MM.1S (cell line): ENCODE measurements at regions not wholly inside any gene's neighbourhood (a gene's known extent, or its start where the extent isn't known, plus 50 kb on each side); places are given as distances from the start of the nearest gene placed in this dataset.

Experiments
- DNase-seq: peaks from one replicate; pipeline ENCODE4 v3.0.0-alpha.2; 2015
- H2AFZ ChIP-seq: fragments of 300-600 bp; sonication (generic); 2 replicates; pipeline ENCODE4 v1.6.0; 2016; ENCODE audit warnings: antibody characterized with exemption, low read length
- H3F3A ChIP-seq: fragments of 300-600 bp; sonication (generic); 2 replicates; pipeline ENCODE4 v1.6.1; 2016; ENCODE audit warnings: mild to moderate bottlenecking, antibody characterized with exemption, low read length, moderate library complexity, mixed read lengths; ENCODE audit not compliant: insufficient read depth
- H3K27ac ChIP-seq: fragments of 300-600 bp; sonication (generic); 2 replicates; pipeline ENCODE4 v1.5.1; 2016; ENCODE audit warnings: mild to moderate bottlenecking, low read length
- H3K27me3 ChIP-seq: fragments of 300-600 bp; sonication (generic); replicated peaks from 2 replicates; pipeline ENCODE4 v1.6.0; 2016; ENCODE audit warnings: low read length; ENCODE audit not compliant: insufficient read depth
- H3K36me3 ChIP-seq: fragments of 300-600 bp; sonication (generic); replicated peaks from 2 replicates; pipeline ENCODE4 v1.6.1; 2016; ENCODE audit warnings: mild to moderate bottlenecking, low read length, mixed read lengths; ENCODE audit not compliant: insufficient read depth
- H3K4me1 ChIP-seq: fragments of 300-600 bp; sonication (generic); 2 replicates; pipeline ENCODE4 v1.6.1; 2016; ENCODE audit warnings: low read length, mixed read lengths
- H3K4me2 ChIP-seq: fragments of 300-600 bp; sonication (generic); 2 replicates; pipeline ENCODE4 v1.6.0; 2016; ENCODE audit warnings: low read depth, low read length
- H3K4me3 ChIP-seq: fragments of 300-600 bp; sonication (generic); 2 replicates; pipeline ENCODE4 v1.5.1; 2016; ENCODE audit warnings: low read length, mixed read lengths
- H3K79me2 ChIP-seq: fragments of 300-600 bp; sonication (generic); 2 replicates; pipeline ENCODE4 v1.6.1; 2016; ENCODE audit warnings: mixed run types, low read length, mixed read lengths
- H3K9ac ChIP-seq: fragments of 300-600 bp; sonication (generic); 2 replicates; pipeline ENCODE4 v1.6.1; 2016; ENCODE audit warnings: low read length, mixed read lengths
- H3K9me2 ChIP-seq: fragments of 300-600 bp; sonication (generic); replicated peaks from 2 replicates; pipeline ENCODE4 v1.6.1; 2016; ENCODE audit warnings: mild to moderate bottlenecking, low read length, mixed read lengths; ENCODE audit not compliant: insufficient read depth
- H3K9me3 ChIP-seq: fragments of 300-600 bp; sonication (generic); replicated peaks from 2 replicates; pipeline ENCODE4 v1.6.1; 2016; ENCODE audit warnings: mild to moderate bottlenecking, low read length, mixed read lengths; ENCODE audit not compliant: insufficient read depth
- H4K20me1 ChIP-seq: fragments of 300-600 bp; sonication (generic); 2 replicates; pipeline ENCODE4 v1.6.1; 2016; ENCODE audit warnings: mild to moderate bottlenecking, low read length, moderate library complexity, mixed read lengths; ENCODE audit not compliant: insufficient read depth
- EZH2 ChIP-seq: fragments of 300-600 bp; sonication (generic); optimal IDR thresholded peaks from 2 replicates; pipeline ENCODE3; 2017; ENCODE audit warnings: low read depth, mild to moderate bottlenecking, antibody characterized with exemption, low read length, mixed read lengths
- EZH2phosphoT487 ChIP-seq: fragments of 300-600 bp; sonication (generic); IDR thresholded peaks from 2 replicates; pipeline ENCODE4 v1.6.1; 2018; ENCODE audit warnings: antibody characterized with exemption, low read length
- TF ChIP-seq, protein P1 (sequence below): fragments of 300-600 bp; sonication (generic); IDR thresholded peaks from 2 replicates; pipeline ENCODE4 v1.5.1; 2016; ENCODE audit warnings: antibody characterized with exemption, low read length, mixed read lengths

DNA sequence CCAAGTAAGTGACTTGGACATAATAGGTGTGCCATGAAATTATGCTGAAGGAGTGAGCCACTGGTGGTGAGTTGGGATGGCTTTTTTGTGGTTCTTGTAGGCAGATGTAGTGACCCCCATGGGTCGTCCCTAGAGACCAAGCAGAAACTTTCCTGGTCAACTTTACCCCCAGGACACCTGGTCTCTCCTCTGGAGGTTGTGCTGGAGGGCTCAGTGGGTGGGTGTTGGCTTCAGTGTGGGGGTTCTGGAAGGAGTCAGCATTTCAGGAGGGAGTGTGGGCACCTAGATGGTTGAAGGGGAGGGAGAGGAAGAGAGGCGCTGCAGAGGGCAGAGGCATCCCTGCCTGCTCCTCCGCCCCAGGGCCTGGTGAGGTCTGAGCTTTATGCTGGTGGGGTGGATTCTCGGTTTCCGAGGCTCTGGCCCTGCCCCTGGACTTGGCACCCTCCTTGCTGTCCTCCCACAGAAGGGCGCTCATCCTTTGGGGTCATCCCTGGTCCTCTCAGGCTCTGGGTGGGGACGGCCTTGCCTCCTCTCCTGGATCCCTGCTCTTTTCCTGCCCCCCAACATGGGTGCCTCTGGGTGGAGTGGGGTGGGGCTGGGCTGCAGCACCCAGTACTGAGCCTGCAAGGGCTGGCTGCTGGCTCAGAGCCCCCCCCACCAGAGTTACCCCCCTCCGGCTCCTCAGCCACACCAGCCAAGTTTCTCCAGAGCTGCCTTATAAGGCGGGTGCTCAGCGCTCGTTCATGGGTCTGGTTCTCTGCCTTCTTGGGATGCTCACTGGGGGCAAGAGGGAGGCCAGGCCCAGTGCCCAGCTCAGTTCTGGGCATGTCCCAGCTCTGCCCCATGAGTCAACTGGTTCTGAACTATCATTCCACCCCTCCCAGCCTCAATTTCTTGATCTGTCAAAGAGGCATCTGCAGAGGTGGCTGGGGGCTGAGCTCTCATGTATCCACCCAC lies 266.8 kb downstream of the SEC14L1 start:
- Histone ChIP-seq H3K4me2 (no peak overlapping the region), H3K9ac (no peak overlapping the region), H3K9me3 (no peaks in the 10 kb centered on the region), H2AFZ (no peak overlapping the region), H3K27me3 (no peaks in the 10 kb centered on the region), H3K4me1 (no peaks in the 10 kb centered on the region), H3K36me3 (no peaks in the 10 kb centered on the region), H3K4me3 (no peak overlapping the region), H3K27ac (no peak overlapping the region), H4K20me1 (no peaks in the 10 kb centered on the region; the same call in 1 of the 2 replicates), H3K79me2 (peaks cover 92% of the 10 kb centered on the region), H3K9me2 (no peaks in the 10 kb centered on the region), H3F3A (no peaks in the 10 kb centered on the region)
- no peak for TF ChIP-seq EZH2
- TF ChIP-seq EZH2phosphoT487: no peak
- TF ChIP-seq, protein P1, sequence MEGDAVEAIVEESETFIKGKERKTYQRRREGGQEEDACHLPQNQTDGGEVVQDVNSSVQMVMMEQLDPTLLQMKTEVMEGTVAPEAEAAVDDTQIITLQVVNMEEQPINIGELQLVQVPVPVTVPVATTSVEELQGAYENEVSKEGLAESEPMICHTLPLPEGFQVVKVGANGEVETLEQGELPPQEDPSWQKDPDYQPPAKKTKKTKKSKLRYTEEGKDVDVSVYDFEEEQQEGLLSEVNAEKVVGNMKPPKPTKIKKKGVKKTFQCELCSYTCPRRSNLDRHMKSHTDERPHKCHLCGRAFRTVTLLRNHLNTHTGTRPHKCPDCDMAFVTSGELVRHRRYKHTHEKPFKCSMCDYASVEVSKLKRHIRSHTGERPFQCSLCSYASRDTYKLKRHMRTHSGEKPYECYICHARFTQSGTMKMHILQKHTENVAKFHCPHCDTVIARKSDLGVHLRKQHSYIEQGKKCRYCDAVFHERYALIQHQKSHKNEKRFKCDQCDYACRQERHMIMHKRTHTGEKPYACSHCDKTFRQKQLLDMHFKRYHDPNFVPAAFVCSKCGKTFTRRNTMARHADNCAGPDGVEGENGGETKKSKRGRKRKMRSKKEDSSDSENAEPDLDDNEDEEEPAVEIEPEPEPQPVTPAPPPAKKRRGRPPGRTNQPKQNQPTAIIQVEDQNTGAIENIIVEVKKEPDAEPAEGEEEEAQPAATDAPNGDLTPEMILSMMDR: no peak
- DNase-seq: no peak

- Histone ChIP-seq H3K4me2 (no peak overlapping the region), H3K9me2 (no peaks in the 10 kb centered on the region), H3F3A (no peaks in the 10 kb centered on the region), H3K4me3 (no peak overlapping the region), H3K36me3 (no peaks in the 10 kb centered on the region), H3K9ac (no peak overlapping the region), H3K79me2 (peaks cover 92% of the 10 kb centered on the region), H2AFZ (no peak overlapping the region), H3K27me3 (no peaks in the 10 kb centered on the region), H3K9me3 (no peaks in the 10 kb centered on the region), H3K27ac (no peak overlapping the region), H3K4me1 (no peaks in the 10 kb centered on the region), H4K20me1 (no peaks in the 10 kb centered on the region; the same call in 1 of the 2 replicates)
- no peak for DNase-seq
- TF ChIP-seq EZH2: no peak
- TF ChIP-seq, protein P1: no peak
- TF ChIP-seq EZH2phosphoT487: no peak
Observed at GRCh38 chr17:77408284-77408683, 267.5 kb downstream of the SEC14L1 start.

- H3K79me2 ChIP-seq: peaks cover 91% of the 10 kb centered on the region
- H3K4me1 ChIP-seq: no peaks in the 10 kb centered on the region
- no peak overlapping the region for H3K9ac ChIP-seq
- H3K27me3 ChIP-seq: no peaks in the 10 kb centered on the region
- no peaks in the 10 kb centered on the region for H3K36me3 ChIP-seq
- no peaks in the 10 kb centered on the region for H3F3A ChIP-seq
- H3K4me3 ChIP-seq: no peak overlapping the region
- no peak for DNase-seq
- H3K9me3 ChIP-seq: no peaks in the 10 kb centered on the region
- no peak overlapping the region for H3K4me2 ChIP-seq
- no peaks in the 10 kb centered on the region; the same call in 1 of the 2 replicates for H4K20me1 ChIP-seq
- no peak for TF ChIP-seq EZH2phosphoT487
- TF ChIP-seq EZH2: no peak
- TF ChIP-seq, protein P1: no peak
- no peaks in the 10 kb centered on the region for H3K9me2 ChIP-seq
- no peak overlapping the region for H3K27ac ChIP-seq
- no peak overlapping the region for H2AFZ ChIP-seq
Observed at GRCh38 chr17:77409282-77410161, 268.8 kb downstream of the SEC14L1 start.
